ENCODE measurements at regions not wholly inside any gene's neighbourhood (a gene's known extent, or its start where the extent isn't known, plus 50 kb on each side); places are given as distances from the start of the nearest gene placed in this dataset.

- TF ChIP-seq MXI1 (IDR thresholded peaks at IDR 0.05; ENCODE audit: low read depth, low read length) (no peak), EED (IDR thresholded peaks at IDR 0.05; ENCODE audit: low read depth) (no peak), MYB (IDR thresholded peaks at IDR 0.05; ENCODE audit: borderline replicate concordance, low read depth, low read length) (no peak), HDAC6 (IDR thresholded peaks at IDR 0.05; ENCODE audit: unreplicated experiment) (no peak)
- TF ChIP-seq, protein P1, sequence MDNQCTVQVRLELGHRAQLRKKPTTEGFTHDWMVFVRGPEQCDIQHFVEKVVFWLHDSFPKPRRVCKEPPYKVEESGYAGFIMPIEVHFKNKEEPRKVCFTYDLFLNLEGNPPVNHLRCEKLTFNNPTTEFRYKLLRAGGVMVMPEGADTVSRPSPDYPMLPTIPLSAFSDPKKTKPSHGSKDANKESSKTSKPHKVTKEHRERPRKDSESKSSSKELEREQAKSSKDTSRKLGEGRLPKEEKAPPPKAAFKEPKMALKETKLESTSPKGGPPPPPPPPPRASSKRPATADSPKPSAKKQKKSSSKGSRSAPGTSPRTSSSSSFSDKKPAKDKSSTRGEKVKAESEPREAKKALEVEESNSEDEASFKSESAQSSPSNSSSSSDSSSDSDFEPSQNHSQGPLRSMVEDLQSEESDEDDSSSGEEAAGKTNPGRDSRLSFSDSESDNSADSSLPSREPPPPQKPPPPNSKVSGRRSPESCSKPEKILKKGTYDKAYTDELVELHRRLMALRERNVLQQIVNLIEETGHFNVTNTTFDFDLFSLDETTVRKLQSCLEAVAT (IDR thresholded peaks at IDR 0.05) = no peak
- TF ChIP-seq, protein P2, sequence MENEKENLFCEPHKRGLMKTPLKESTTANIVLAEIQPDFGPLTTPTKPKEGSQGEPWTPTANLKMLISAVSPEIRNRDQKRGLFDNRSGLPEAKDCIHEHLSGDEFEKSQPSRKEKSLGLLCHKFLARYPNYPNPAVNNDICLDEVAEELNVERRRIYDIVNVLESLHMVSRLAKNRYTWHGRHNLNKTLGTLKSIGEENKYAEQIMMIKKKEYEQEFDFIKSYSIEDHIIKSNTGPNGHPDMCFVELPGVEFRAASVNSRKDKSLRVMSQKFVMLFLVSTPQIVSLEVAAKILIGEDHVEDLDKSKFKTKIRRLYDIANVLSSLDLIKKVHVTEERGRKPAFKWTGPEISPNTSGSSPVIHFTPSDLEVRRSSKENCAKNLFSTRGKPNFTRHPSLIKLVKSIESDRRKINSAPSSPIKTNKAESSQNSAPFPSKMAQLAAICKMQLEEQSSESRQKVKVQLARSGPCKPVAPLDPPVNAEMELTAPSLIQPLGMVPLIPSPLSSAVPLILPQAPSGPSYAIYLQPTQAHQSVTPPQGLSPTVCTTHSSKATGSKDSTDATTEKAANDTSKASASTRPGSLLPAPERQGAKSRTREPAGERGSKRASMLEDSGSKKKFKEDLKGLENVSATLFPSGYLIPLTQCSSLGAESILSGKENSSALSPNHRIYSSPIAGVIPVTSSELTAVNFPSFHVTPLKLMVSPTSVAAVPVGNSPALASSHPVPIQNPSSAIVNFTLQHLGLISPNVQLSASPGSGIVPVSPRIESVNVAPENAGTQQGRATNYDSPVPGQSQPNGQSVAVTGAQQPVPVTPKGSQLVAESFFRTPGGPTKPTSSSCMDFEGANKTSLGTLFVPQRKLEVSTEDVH (IDR thresholded peaks at IDR 0.05; ENCODE audit: low read depth, partially characterized antibody) = no peak
Observed at GRCh38 chr16:52819405-52819804, 233.3 kb downstream of the CHD9NB start (continued).

- FAIRE-seq (no peak), DNase-seq (ENCODE audit: low read depth, low spot score) (no peak), ATAC-seq (no peak)
- TF ChIP-seq TCF12 (IDR thresholded peaks at IDR 0.05; ENCODE audit: low read depth, low read length) (no peak), RELA (IDR thresholded peaks at IDR 0.05; ENCODE audit: borderline replicate concordance, partially characterized antibody) (no peak), CHD2 (IDR thresholded peaks at IDR 0.05; ENCODE audit: borderline replicate concordance, low read depth, low read length) (no peak), JUND (IDR thresholded peaks at IDR 0.05; ENCODE audit: low read depth, low read length) (no peak), NFIC (IDR thresholded peaks at IDR 0.05; ENCODE audit: low read depth, low read length) (no peak)
- H3K4me1 ChIP-seq (ENCODE audit: control insufficient read depth, insufficient read depth, low read length) = no peaks in the 10 kb centered on the region
- intact Hi-C loops (cut with micrococcal nuclease; ENCODE audit: unreplicated experiment) = no loop called here
- H3K4me3 ChIP-seq = no peak overlapping the region
- H3K27me3 ChIP-seq (replicated peaks in 1 of 2; ENCODE audit: control insufficient read depth in 2 of 2, insufficient read depth in 2 of 2, low read length in 1 of 2) = no peaks in the 10 kb centered on the region
- no peaks in the 10 kb centered on the region for H4K20me1 ChIP-seq (ENCODE audit: control insufficient read depth, insufficient read depth)
- no peak overlapping the region for H3K4me2 ChIP-seq (ENCODE audit: control insufficient read depth, insufficient read depth)
- no peaks in the 10 kb centered on the region for H3K9me3 ChIP-seq (replicated peaks; ENCODE audit: control insufficient read depth, insufficient read depth, low read length)
- RAD21 ChIA-PET (ENCODE audit: unreplicated experiment) = no interaction called here
- H3K27ac ChIP-seq (ENCODE audit: control insufficient read depth, insufficient read depth) = no peak overlapping the region
- POLR2A ChIA-PET = no interaction called here
- H2AFZ ChIP-seq (ENCODE audit: control insufficient read depth, low read depth, low read length) = no peak overlapping the region
- H3K36me3 ChIP-seq (ENCODE audit: control insufficient read depth in 2 of 2, insufficient read depth in 2 of 2, low read length in 1 of 2) = no peaks in the 10 kb centered on the region
- H3K9ac ChIP-seq (ENCODE audit: control insufficient read depth, insufficient read depth, low read length) = no peak overlapping the region
- H3K79me2 ChIP-seq (ENCODE audit: control insufficient read depth, insufficient read depth, low read length) = no peaks in the 10 kb centered on the region
- CTCF ChIA-PET = no interaction called here
- in situ Hi-C loops (cut with MboI) = no loop called here
- 33% methylated on average over 6 of the region's 6 CpGs for WGBS (ENCODE audit: insufficient coverage, insufficient replicate concordance, low lambda C conversion rate, missing lambda C conversion rate)
- SMC1A ChIA-PET (ENCODE audit: uncharacterized antibody, unreplicated experiment) = interaction anchor here (0.7 kb wide), 1 partner anchor 311 kb away, joined by 3 read pairs; no protein-coding TSS in a partner anchor
- no TSS peak for BruUV-seq (replicated peaks)
Observed at GRCh38 chr16:52817696-52818095, 235.0 kb downstream of the CHD9NB start.

Data from GM12878 (cell line).